Activated naive CD8-positive, alpha-beta T cell treated with anti-CD3 and anti-CD28 coated beads, Interleukin-2, amount 10 ng/mL, durations not matched to agents 7 days and 5 days (primary cell): ENCODE measurements at regions not wholly inside any gene's neighbourhood (a gene's known extent, or its start where the extent isn't known, plus 50 kb on each side); places are given as distances from the start of the nearest gene placed in this dataset.

Experiments
- ATAC-seq: fragments of 150-1000 bp; cut with Tn5 transposase; one replicate; pipeline ENCODE4 v1.10.0; 2021; ENCODE audit warnings: low read depth, moderate library complexity
- POLR2A ChIA-PET: fragments of 350-600 bp; sonication (Branson Sonifier 250); formaldehyde crosslinking; loops from one replicate; lab custom pipeline; 2021; ENCODE audit warnings: antibody characterized with exemption; lab: Charles Lee
- DNase-seq: peaks from one replicate; pipeline ENCODE4 v3.0.0; 2021
- H3K27ac Mint-ChIP-seq: one replicate; pipeline ENCODE4 v1.8.0; 2022; ENCODE audit warnings: mild to moderate bottlenecking, mixed read lengths
- H3K27me3 Mint-ChIP-seq: one replicate; pipeline ENCODE4 v1.8.0; 2022; ENCODE audit warnings: mild to moderate bottlenecking, moderate library complexity, mixed read lengths
- H3K36me3 Mint-ChIP-seq: one replicate; pipeline ENCODE4 v1.8.0; 2021; ENCODE audit warnings: mild to moderate bottlenecking, mixed read lengths
- H3K4me1 Mint-ChIP-seq: one replicate; pipeline ENCODE4 v1.8.0; 2021; ENCODE audit warnings: mixed read lengths
- H3K4me3 Mint-ChIP-seq: one replicate; pipeline ENCODE4 v1.8.0; 2022; ENCODE audit warnings: mild to moderate bottlenecking, moderate library complexity, mixed read lengths
- H3K9me3 Mint-ChIP-seq: one replicate; pipeline ENCODE4 v1.8.0; 2021; ENCODE audit warnings: mixed read lengths

DNA sequence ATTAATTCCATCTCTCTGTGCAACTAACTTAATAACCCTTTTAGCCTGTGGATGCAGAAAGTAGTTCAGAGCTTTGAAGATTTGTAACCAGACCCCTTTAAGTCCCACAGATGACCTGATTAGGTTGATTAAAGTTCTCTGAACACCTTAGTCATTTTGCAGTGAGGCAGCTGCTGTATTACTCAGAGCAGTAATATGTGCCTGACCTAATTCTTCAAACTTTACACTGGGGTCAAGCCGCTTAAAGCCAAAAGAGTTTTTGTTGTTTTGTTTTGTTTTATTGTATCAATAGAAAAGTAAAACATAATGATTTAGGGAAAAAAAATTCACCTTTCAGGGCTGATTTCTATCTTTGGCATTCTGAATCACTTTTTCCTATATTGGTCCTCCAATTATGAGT lies 78.6 kb upstream of the PLEKHG7 start:
- no peaks in the 10 kb centered on the region for H3K4me1 Mint-ChIP-seq

DNA sequence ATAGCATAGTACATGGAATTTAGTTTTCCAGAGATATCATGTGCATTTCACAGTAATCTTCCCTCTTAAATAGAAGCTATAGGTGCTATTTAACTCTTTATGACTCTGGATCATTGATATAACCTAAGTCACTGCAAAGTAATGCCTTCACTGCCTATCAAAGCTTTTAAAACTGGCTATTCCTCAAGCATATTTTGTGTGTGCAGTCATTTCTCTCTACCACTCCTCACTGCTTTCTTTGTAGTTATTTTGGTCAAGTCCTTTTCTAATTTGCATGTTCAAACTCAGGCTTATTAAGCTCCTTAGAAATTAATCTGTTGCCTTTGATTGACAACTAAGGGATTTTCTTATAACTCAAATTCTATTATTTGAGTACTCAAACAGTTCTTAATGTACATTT lies 79.4 kb upstream of the PLEKHG7 start:
- Mint-ChIP-seq H3K4me3 (no peak overlapping the region), H3K9me3 (peaks cover 3% of the 10 kb centered on the region), H3K27me3 (no peaks in the 10 kb centered on the region), H3K27ac (no peak overlapping the region), H3K4me1 (no peaks in the 10 kb centered on the region), H3K36me3 (peaks cover 1% of the 10 kb centered on the region)
- DNase-seq (no peak), ATAC-seq (no peak)
- POLR2A ChIA-PET, result no interaction called here

More for the DNA sequence above, 78.6 kb upstream of the PLEKHG7 start:
- no peak overlapping the region for H3K27ac Mint-ChIP-seq
- H3K4me3 Mint-ChIP-seq, result no peak overlapping the region
- peaks cover 1% of the 10 kb centered on the region for H3K36me3 Mint-ChIP-seq
- H3K9me3 Mint-ChIP-seq, result peaks cover 4% of the 10 kb centered on the region
- ATAC-seq (no peak), DNase-seq (no peak)
- POLR2A ChIA-PET, result no interaction called here
- H3K27me3 Mint-ChIP-seq, result no peaks in the 10 kb centered on the region

DNA sequence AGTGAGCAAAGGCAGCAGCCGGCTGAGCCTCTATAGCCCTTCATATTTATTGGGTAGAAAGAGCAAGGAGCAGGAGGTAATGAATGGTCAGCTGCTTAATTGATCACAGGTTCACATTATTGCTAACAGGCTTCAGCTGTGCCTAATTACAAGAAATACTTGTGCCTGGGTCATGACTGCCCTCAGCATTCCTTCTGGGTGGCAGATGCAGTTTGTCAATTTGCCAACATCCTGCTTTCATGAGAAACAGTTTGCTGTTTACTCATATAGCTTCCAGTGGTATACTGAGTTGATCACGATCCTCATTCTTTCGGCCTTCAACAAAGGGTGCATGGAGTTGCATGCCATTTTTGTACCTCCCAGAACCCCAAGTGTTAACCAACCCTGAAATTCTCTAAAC lies 81.0 kb upstream of the PLEKHG7 start:
- POLR2A ChIA-PET, result no interaction called here
- Mint-ChIP-seq H3K27me3 (no peaks in the 10 kb centered on the region), H3K36me3 (peaks cover 4% of the 10 kb centered on the region), H3K4me1 (no peaks in the 10 kb centered on the region), H3K9me3 (peaks cover 3% of the 10 kb centered on the region), H3K27ac (no peak overlapping the region), H3K4me3 (no peak overlapping the region)
- DNase-seq (no peak), ATAC-seq (no peak)

DNA sequence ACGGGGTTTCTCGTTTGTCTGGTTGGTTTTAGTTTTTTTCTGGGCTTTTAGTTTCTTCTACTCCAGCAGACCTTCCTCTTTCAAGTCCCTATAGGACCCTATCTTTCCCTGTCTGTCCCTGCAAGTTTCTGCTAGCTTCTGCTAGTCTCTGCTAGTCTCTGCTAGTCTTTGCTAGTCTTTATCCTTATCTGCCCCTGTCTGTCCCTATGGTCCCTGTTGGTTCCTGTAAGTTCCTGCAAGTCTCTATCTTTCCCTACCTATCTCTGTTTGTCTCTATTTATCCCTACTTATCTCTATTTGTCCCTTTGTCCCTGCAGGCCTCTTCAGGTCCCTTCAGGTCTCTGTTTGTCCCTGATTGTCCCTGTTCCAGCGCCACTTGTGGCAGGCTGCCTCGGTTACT lies 81.5 kb upstream of the PLEKHG7 start:
- Mint-ChIP-seq H3K4me1 (no peaks in the 10 kb centered on the region), H3K27me3 (no peaks in the 10 kb centered on the region), H3K36me3 (peaks cover 4% of the 10 kb centered on the region), H3K27ac (no peak overlapping the region), H3K9me3 (peaks cover 3% of the 10 kb centered on the region), H3K4me3 (no peak overlapping the region)
- POLR2A ChIA-PET, result no interaction called here
- ATAC-seq (no peak), DNase-seq (no peak)

DNA sequence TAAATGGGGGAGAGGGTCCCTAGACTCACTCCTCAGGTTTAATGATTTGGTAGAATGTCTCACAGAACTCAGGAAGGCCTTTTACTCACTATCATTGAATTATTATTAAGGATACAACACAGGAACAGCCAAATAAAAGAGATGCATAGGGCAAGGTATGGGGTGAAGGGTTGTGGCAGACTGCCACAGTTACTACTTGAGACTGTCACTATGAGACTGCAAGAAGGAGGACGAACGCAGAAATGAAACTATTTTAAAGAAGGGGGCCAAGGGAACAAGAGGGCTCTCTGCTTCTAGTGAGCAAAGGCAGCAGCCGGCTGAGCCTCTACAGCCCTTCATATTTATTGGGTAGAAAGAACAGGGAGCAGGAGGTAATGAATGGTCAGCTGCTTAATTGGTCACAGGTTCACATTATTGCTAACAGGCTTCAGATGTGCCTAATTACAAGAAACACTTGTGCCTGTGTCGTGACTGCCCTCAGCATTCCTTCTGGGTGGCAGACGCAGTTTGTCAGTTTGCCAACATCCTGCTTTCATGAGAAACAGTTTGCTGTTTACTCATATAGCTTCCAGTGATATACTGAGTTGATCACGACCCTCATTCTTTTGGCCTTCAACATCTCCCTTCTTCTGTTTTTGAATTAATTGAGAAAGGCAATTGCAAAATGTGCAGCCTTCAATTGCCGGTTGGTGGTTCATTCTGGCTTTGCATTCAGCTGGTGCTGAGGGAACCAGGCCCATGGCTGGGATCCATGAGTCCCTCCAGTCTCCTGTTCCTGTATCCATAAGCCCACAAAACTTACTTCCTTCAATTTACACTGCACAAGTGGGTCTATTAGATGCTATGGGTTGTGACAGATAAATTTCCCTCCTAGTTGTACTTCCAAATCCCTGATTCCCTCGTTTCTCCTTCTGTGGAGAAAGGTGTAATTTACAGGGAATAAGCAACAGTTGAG lies 82.8 kb upstream of the PLEKHG7 start:
- POLR2A ChIA-PET, result no interaction called here
- no peak for ATAC-seq
- H3K27ac Mint-ChIP-seq, result no peak overlapping the region
- no peak for DNase-seq
- no peak overlapping the region for H3K4me3 Mint-ChIP-seq
- H3K27me3 Mint-ChIP-seq, result no peaks in the 10 kb centered on the region
- H3K9me3 Mint-ChIP-seq, result peaks cover 3% of the 10 kb centered on the region
- H3K4me1 Mint-ChIP-seq, result peaks cover 1% of the 10 kb centered on the region
- peaks cover 4% of the 10 kb centered on the region for H3K36me3 Mint-ChIP-seq

DNA sequence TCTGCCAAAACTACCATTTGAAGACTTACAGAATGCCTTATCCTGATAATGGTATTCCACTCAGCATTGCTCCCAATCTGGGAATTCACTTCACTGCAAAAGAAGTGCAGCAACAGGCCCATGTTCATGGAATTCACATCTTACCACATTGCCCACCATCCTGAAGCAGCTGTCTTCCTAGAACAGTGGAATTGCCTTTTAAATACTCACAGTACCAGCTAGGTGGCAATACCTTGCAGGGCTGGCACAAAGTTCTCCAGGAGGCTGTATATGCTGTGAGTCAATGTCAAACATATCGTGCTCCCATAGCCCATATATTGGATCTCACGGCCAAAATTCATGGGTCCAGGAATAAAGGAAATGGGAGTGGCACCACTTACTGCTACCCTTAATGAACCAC lies 83.8 kb upstream of the PLEKHG7 start:
- Mint-ChIP-seq H3K4me1 (peaks cover 1% of the 10 kb centered on the region), H3K36me3 (peaks cover 4% of the 10 kb centered on the region), H3K4me3 (no peak overlapping the region), H3K27me3 (no peaks in the 10 kb centered on the region), H3K27ac (no peak overlapping the region), H3K9me3 (peaks cover 3% of the 10 kb centered on the region)
- ATAC-seq (no peak), DNase-seq (no peak)
- POLR2A ChIA-PET, result no interaction called here

DNA sequence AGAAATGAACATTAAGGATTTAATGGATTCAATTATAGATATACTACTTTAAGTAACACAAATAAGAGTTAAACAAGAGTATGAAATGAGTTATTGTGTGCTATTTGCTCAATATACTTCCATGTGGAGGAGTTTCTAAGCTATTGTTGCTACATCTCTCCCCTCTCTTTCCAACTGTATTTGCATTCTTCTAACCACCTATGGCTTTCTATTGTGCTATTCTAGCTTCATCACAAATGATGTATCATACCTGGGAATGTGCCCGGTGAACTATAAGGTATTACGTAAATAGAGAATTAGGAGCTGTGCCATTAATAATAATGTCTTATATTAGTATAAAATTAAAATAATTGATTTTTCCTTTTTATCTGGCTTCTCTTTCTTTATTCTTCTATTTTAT lies 87.1 kb upstream of the PLEKHG7 start:
- Mint-ChIP-seq H3K27ac (no peak overlapping the region), H3K27me3 (no peaks in the 10 kb centered on the region), H3K4me3 (no peak overlapping the region), H3K36me3 (peaks cover 8% of the 10 kb centered on the region), H3K4me1 (peaks cover 1% of the 10 kb centered on the region), H3K9me3 (peaks cover 2% of the 10 kb centered on the region)
- no peak for ATAC-seq
- DNase-seq, result no peak
- POLR2A ChIA-PET, result no interaction called here

DNA sequence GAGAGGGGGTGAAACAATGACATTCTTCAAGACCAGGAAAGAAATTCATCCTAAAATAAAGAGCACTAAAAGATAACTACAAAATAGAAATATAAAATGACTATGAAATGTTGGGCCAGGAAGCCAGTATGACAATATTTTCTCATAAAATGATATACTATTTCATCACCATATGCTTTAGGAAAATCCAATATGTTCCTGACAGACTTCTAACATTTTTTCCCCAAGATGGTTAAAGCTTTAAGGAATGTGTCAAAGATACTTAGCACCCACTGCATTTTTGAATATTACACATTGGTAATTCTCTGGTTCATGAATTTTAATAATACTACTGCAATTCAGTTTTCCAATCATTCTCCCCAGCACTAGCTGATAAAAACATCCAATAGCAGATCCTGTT lies 87.7 kb upstream of the PLEKHG7 start:
- DNase-seq (no peak), ATAC-seq (no peak)
- H3K4me3 Mint-ChIP-seq, result no peak overlapping the region
- no peak overlapping the region for H3K27ac Mint-ChIP-seq
- H3K9me3 Mint-ChIP-seq, result peaks cover 2% of the 10 kb centered on the region
- POLR2A ChIA-PET, result no interaction called here
- H3K27me3 Mint-ChIP-seq, result no peaks in the 10 kb centered on the region
- peaks cover 8% of the 10 kb centered on the region for H3K36me3 Mint-ChIP-seq
- H3K4me1 Mint-ChIP-seq, result peaks cover 1% of the 10 kb centered on the region

DNA sequence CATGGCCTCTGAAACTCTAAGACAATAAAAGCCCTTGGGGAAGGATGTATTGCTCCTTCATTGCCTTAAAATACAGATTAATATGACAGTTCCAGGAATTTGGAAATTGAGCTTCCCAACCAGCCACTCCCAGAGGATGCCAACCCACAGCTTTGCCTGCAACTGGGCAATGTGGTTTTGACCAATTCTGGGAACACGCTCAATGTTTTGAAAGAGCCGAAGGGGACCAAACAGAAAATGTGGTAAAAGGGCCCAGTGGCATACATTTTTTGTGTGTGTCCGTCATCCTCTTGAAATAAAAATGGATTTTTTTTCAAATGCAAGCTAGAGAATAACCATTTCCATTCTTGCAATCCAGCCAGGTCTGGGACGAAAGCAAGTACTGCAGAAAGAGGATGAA lies 88.3 kb upstream of the PLEKHG7 start:
- Mint-ChIP-seq H3K4me3 (no peak overlapping the region), H3K9me3 (peaks cover 2% of the 10 kb centered on the region), H3K27me3 (no peaks in the 10 kb centered on the region), H3K36me3 (peaks cover 8% of the 10 kb centered on the region), H3K4me1 (peaks cover 1% of the 10 kb centered on the region), H3K27ac (no peak overlapping the region)
- no peak for DNase-seq
- ATAC-seq, result no peak
- POLR2A ChIA-PET, result no interaction called here

DNA sequence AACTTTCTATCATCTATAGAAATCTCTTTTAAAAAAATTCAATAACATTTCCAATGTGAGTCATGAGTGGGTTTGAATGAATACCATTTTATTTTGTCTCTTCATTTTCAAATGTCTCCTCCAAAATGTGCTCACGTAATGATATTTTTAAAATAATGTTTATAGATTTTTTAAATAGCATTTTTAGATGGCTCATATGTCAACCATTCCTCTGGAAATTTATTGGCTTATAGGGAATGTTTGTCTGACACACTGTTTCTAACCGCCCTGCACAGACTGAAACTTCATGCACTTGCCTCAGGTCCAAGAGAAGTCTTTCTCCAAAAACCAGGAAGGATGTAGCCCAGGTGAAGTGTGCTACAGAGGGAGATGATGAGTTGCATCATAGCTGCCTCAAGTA lies 88.8 kb upstream of the PLEKHG7 start:
- DNase-seq, result no peak
- H3K36me3 Mint-ChIP-seq, result peaks cover 8% of the 10 kb centered on the region
- POLR2A ChIA-PET, result no interaction called here
- ATAC-seq, result no peak
- H3K4me3 Mint-ChIP-seq, result no peak overlapping the region
- H3K27me3 Mint-ChIP-seq, result no peaks in the 10 kb centered on the region
- no peak overlapping the region for H3K27ac Mint-ChIP-seq
- peaks cover 2% of the 10 kb centered on the region for H3K9me3 Mint-ChIP-seq
- H3K4me1 Mint-ChIP-seq, result peaks cover 1% of the 10 kb centered on the region

DNA sequence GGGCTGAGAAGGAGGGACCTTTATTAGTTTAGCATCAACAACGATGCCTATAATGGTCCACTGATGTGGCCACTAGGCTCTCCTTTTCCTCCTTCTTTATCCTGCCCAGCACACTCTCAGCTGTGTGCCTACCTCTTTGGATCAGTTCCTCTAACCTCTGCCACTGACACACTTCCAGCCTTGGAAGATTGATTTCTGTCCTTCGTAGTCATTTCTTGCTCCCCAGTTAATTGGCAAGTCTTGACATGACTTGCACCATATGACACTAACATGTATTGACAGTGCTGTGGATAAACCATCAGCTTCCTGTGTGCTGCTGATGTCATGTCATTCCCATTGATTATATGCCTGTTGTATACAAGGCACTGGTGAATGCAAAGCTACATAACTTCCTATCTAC lies 90.2 kb upstream of the PLEKHG7 start:
- H3K4me3 Mint-ChIP-seq, result no peak overlapping the region
- H3K27me3 Mint-ChIP-seq, result no peaks in the 10 kb centered on the region
- peaks cover 5% of the 10 kb centered on the region for H3K36me3 Mint-ChIP-seq
- POLR2A ChIA-PET, result no interaction called here
- DNase-seq (no peak), ATAC-seq (no peak)
- H3K9me3 Mint-ChIP-seq, result peaks cover 2% of the 10 kb centered on the region
- no peak overlapping the region for H3K27ac Mint-ChIP-seq
- peaks cover 5% of the 10 kb centered on the region for H3K4me1 Mint-ChIP-seq

DNA sequence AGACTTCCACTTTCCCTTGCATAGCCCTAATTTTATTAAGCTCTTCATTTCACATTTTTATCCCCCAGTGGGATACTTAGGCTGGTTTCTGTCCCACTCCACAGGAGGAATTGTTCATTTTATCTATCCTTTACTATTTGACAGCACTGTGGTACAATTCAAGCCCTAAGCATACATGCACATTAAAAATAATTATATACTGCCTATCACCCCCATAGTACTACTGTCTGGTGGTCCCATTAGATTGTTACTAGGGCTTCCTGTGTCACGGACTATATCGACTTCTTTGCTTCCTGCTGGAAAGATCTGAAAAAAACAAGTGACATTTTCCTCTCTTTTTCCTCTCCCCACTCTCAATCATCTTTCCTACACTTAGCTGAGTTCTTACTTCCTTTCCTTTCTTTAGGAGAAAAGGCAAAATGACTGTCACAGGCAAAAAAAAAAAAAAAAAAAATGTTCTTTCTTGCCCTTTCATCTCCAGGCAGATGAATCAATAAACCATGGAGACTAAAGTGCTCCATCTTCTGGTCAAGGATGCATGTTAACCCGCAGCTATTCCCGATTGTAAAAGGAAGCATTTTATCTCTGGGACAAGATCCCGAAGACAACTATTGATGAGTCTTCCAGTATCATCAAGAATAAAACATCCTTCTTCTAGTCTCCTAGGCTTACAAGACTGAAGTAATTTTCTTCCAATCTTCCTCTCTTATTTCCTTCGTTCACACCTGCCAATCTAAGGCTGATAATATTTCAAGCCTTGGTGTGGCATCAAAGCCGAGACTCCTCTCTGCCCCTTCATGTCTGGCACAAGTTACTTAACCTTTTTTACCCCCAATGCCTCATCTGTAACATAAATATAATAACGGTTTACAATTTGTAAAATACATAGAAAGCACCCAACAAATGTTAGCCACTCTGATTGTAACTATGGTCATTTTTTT lies 94.4 kb upstream of the PLEKHG7 start:
- ATAC-seq (no peak), DNase-seq (no peak)
- peaks cover 4% of the 10 kb centered on the region for H3K4me1 Mint-ChIP-seq
- POLR2A ChIA-PET, result interaction anchor here (0.7 kb wide), 1 partner anchor 449 kb away, joined by 3 read pairs; no protein-coding TSS in a partner anchor
- H3K27me3 Mint-ChIP-seq, result no peaks in the 10 kb centered on the region
- H3K36me3 Mint-ChIP-seq, result no peaks in the 10 kb centered on the region
- peaks cover 2% of the 10 kb centered on the region for H3K9me3 Mint-ChIP-seq
- no peak overlapping the region for H3K4me3 Mint-ChIP-seq
- H3K27ac Mint-ChIP-seq, result no peak overlapping the region

DNA sequence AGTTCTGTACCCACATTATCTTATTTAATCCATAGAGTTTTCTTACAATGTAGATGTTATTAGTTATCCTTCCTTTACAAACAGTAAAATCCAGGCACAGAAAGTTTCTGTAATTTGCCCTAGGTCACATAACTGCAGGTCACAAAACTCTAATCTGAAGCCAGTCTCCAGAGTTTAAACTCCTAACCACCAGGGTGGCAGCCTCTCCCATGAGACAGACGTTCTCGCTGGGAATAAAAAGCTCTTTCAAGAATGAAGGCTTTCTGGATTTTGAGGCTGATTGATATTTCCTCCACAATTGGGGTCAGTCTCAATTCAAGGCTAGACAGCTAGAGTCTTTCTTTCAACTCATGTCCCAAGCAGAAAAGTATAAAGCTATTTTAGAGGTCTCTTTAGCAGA lies 95.8 kb upstream of the PLEKHG7 start:
- DNase-seq (no peak), ATAC-seq (no peak)
- Mint-ChIP-seq H3K9me3 (peaks cover 5% of the 10 kb centered on the region), H3K4me3 (no peak overlapping the region), H3K4me1 (peaks cover 5% of the 10 kb centered on the region), H3K36me3 (peaks cover 2% of the 10 kb centered on the region), H3K27ac (no peak overlapping the region), H3K27me3 (no peaks in the 10 kb centered on the region)
- POLR2A ChIA-PET, result no interaction called here
